Fibroblast of villous mesenchyme (primary cell): ENCODE measurements at regions not wholly inside any gene's neighbourhood (a gene's known extent, or its start where the extent isn't known, plus 50 kb on each side); places are given as distances from the start of the nearest gene placed in this dataset.

Experiments used
- DNase-seq: peaks from one replicate; pipeline ENCODE4 v3.0.0-alpha.2; 2010; ENCODE audit warnings: low read depth
- H3K4me3 ChIP-seq: 2 replicates; pipeline ENCODE4 v1.5.1; 2011; ENCODE audit warnings: low read depth, mild to moderate bottlenecking, low read length
- CTCF ChIP-seq: IDR thresholded peaks from 2 replicates; pipeline ENCODE4 v1.5.1; 2012; ENCODE audit warnings: low read depth, mild to moderate bottlenecking, low read length; ENCODE audit not compliant: insufficient read depth

GRCh38 chr9:107594908-107595530 lies 105.5 kb upstream of the KLF4 start:
- H3K4me3 ChIP-seq, result no peak overlapping the region
- TF ChIP-seq CTCF, result no peak
- no peak for DNase-seq

GRCh38 chr9:107593224-107593870 lies 103.8 kb upstream of the KLF4 start:
- no peak overlapping the region for H3K4me3 ChIP-seq
- TF ChIP-seq CTCF, result no peak
- DNase-seq, result no peak

- H3K4me3 ChIP-seq, result no peak overlapping the region
- no peak for TF ChIP-seq CTCF
- DNase-seq, result no peak
These were observed 102.9 kb upstream of the KLF4 start for GRCh38 chr9:107592424-107592823.

- TF ChIP-seq CTCF, result no peak
- no peak overlapping the region for H3K4me3 ChIP-seq
- no peak for DNase-seq
These were observed 102.2 kb upstream of the KLF4 start for GRCh38 chr9:107591781-107592180.

GRCh38 chr9:107588393-107588792 lies 98.8 kb upstream of the KLF4 start:
- TF ChIP-seq CTCF, result no peak
- DNase-seq, result no peak
- H3K4me3 ChIP-seq, result no peak overlapping the region

GRCh38 chr9:107587191-107587963 lies 97.8 kb upstream of the KLF4 start:
- peak overlapping the region; percentile 18 for H3K4me3 ChIP-seq
- TF ChIP-seq CTCF, result no peak
- DNase-seq, result peak; percentile 13
